ENCODE measurements at regions not wholly inside any gene's neighbourhood (a gene's known extent, or its start where the extent isn't known, plus 50 kb on each side); places are given as distances from the start of the nearest gene placed in this dataset.

DNA sequence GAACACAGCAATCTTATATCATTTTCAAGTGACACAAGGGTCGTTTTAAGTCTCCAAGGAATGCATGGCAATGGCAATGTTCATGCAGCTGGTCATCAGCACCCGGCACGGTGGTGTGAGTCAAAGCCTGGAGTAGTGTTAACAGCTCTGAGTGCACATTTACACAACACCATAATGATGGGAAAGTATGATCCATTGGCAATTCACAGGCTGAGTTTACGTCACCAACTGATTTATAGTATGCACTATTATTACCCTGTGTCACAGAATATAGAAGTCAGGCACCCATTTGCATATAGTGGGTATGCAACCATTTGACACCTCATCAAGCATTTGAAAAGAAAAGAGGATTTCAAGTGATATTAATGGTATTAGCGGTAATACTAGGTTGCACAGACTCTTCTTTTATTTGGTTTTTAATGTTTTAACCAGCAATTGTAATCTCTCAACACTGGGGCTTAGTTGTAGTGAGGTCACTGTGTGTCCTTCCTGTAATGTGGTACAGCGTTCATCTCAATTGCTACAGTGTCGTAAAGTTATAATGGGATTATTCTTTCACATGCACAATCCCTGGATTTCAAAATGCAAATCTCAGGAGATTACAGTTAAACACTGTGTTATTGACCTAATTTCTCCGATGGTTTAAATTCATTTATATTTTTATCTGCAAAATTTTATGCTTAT, 113.8 kb downstream of the C3orf38 start:
- no peak overlapping the region for H2AFZ ChIP-seq
- H3K4me1 Mint-ChIP-seq = no peaks in the 10 kb centered on the region
- no peak for TF ChIP-seq EZH2 (IDR thresholded peaks at IDR 0.05; ENCODE audit: low read depth, unreplicated experiment)
- H3F3A ChIP-seq (replicated peaks; ENCODE audit: low read depth) = no peaks in the 10 kb centered on the region
- H3K27me3 ChIP-seq (ENCODE audit: insufficient read depth) = no peaks in the 10 kb centered on the region
- H3K27ac Mint-ChIP-seq = no peak overlapping the region
- H4K20me1 ChIP-seq (replicated peaks; ENCODE audit: insufficient read depth) = no peaks in the 10 kb centered on the region
- no peaks in the 10 kb centered on the region for H3K9me2 ChIP-seq (ENCODE audit: insufficient read depth)
- no peak for ATAC-seq
- no peaks in the 10 kb centered on the region for H3K79me2 ChIP-seq (replicated peaks; ENCODE audit: insufficient read depth)
- no peak overlapping the region for H3K4me3 Mint-ChIP-seq
- no peak overlapping the region for H3K4me2 ChIP-seq
- no peak overlapping the region for H3K4me3 ChIP-seq
- H3K36me3 Mint-ChIP-seq (ENCODE audit: low read depth) = no peaks in the 10 kb centered on the region
- H3K36me3 ChIP-seq (ENCODE audit: insufficient read depth) = no peaks in the 10 kb centered on the region
- H3K27ac ChIP-seq (ENCODE audit: low read depth) = no peak overlapping the region
- no peaks in the 10 kb centered on the region for H3K27me3 Mint-ChIP-seq (ENCODE audit: insufficient read depth, low read depth, poor library complexity)
- H3K9me3 Mint-ChIP-seq = no peaks in the 10 kb centered on the region
- no peak for DNase-seq (ENCODE audit: low spot score)
- no peaks in the 10 kb centered on the region for H3K4me1 ChIP-seq (ENCODE audit: insufficient read depth)

DNA sequence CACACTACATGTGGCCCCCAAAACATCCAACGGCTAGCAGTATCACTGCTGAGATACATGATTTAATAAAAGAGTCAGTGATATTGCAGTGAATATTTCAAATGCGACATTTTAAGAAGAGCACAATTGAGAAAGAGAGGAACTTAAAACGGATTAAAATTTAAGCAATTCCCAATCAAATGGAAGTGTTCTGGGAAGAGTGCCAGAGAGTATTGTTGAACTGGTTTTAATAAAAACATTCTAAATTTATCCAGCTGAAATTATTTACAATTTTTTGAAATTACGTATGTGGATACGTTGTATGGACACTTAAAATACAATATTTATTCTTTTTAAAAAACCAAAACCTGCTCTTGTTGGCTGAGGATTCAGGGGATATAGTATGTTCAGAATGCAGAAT, 117.7 kb downstream of the C3orf38 start:
- H4K20me1 ChIP-seq (replicated peaks; ENCODE audit: insufficient read depth) = no peaks in the 10 kb centered on the region
- Mint-ChIP-seq H3K27me3 (ENCODE audit: insufficient read depth, low read depth, poor library complexity) (no peaks in the 10 kb centered on the region), H3K27ac (no peak overlapping the region), H3K36me3 (ENCODE audit: low read depth) (no peaks in the 10 kb centered on the region), H3K4me3 (no peak overlapping the region), H3K9me3 (no peaks in the 10 kb centered on the region), H3K4me1 (no peaks in the 10 kb centered on the region)
- no peak overlapping the region for H3K27ac ChIP-seq (ENCODE audit: low read depth)
- H3K36me3 ChIP-seq (ENCODE audit: insufficient read depth) = no peaks in the 10 kb centered on the region
- H3K79me2 ChIP-seq (replicated peaks; ENCODE audit: insufficient read depth) = no peaks in the 10 kb centered on the region
- no peaks in the 10 kb centered on the region for H3K27me3 ChIP-seq (ENCODE audit: insufficient read depth)
- H2AFZ ChIP-seq = 0 out of 2 replicates have a peak overlapping the region, but pooled peaks have one; percentile 23
- H3F3A ChIP-seq (replicated peaks; ENCODE audit: low read depth) = no peaks in the 10 kb centered on the region
- ATAC-seq (no peak), DNase-seq (ENCODE audit: low spot score) (no peak)
- no peak overlapping the region for H3K4me3 ChIP-seq
- no peaks in the 10 kb centered on the region for H3K4me1 ChIP-seq (ENCODE audit: insufficient read depth)
- no peaks in the 10 kb centered on the region for H3K9me2 ChIP-seq (ENCODE audit: insufficient read depth)
- H3K4me2 ChIP-seq = no peak overlapping the region
- no peak for TF ChIP-seq NANOG (IDR thresholded peaks at IDR 0.05; ENCODE audit: borderline replicate concordance)
- no peak for TF ChIP-seq ZNF114 (CRISPR knock-in tag; IDR thresholded peaks at IDR 0.05)
- TF ChIP-seq, protein P1, sequence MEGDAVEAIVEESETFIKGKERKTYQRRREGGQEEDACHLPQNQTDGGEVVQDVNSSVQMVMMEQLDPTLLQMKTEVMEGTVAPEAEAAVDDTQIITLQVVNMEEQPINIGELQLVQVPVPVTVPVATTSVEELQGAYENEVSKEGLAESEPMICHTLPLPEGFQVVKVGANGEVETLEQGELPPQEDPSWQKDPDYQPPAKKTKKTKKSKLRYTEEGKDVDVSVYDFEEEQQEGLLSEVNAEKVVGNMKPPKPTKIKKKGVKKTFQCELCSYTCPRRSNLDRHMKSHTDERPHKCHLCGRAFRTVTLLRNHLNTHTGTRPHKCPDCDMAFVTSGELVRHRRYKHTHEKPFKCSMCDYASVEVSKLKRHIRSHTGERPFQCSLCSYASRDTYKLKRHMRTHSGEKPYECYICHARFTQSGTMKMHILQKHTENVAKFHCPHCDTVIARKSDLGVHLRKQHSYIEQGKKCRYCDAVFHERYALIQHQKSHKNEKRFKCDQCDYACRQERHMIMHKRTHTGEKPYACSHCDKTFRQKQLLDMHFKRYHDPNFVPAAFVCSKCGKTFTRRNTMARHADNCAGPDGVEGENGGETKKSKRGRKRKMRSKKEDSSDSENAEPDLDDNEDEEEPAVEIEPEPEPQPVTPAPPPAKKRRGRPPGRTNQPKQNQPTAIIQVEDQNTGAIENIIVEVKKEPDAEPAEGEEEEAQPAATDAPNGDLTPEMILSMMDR (conservative IDR thresholded peaks at IDR 0.05; ENCODE audit: low read depth in 2 of 2) = no peak
- TF ChIP-seq CREB1 (CRISPR knock-in tag; IDR thresholded peaks at IDR 0.05; ENCODE audit: low read depth) = no peak
- no peak for TF ChIP-seq EZH2phosphoT487 (IDR thresholded peaks at IDR 0.05; ENCODE audit: unreplicated experiment)
- TF ChIP-seq ZNF331 (CRISPR knock-in tag; IDR thresholded peaks at IDR 0.05; ENCODE audit: low read depth) = no peak
- TF ChIP-seq, protein P2, sequence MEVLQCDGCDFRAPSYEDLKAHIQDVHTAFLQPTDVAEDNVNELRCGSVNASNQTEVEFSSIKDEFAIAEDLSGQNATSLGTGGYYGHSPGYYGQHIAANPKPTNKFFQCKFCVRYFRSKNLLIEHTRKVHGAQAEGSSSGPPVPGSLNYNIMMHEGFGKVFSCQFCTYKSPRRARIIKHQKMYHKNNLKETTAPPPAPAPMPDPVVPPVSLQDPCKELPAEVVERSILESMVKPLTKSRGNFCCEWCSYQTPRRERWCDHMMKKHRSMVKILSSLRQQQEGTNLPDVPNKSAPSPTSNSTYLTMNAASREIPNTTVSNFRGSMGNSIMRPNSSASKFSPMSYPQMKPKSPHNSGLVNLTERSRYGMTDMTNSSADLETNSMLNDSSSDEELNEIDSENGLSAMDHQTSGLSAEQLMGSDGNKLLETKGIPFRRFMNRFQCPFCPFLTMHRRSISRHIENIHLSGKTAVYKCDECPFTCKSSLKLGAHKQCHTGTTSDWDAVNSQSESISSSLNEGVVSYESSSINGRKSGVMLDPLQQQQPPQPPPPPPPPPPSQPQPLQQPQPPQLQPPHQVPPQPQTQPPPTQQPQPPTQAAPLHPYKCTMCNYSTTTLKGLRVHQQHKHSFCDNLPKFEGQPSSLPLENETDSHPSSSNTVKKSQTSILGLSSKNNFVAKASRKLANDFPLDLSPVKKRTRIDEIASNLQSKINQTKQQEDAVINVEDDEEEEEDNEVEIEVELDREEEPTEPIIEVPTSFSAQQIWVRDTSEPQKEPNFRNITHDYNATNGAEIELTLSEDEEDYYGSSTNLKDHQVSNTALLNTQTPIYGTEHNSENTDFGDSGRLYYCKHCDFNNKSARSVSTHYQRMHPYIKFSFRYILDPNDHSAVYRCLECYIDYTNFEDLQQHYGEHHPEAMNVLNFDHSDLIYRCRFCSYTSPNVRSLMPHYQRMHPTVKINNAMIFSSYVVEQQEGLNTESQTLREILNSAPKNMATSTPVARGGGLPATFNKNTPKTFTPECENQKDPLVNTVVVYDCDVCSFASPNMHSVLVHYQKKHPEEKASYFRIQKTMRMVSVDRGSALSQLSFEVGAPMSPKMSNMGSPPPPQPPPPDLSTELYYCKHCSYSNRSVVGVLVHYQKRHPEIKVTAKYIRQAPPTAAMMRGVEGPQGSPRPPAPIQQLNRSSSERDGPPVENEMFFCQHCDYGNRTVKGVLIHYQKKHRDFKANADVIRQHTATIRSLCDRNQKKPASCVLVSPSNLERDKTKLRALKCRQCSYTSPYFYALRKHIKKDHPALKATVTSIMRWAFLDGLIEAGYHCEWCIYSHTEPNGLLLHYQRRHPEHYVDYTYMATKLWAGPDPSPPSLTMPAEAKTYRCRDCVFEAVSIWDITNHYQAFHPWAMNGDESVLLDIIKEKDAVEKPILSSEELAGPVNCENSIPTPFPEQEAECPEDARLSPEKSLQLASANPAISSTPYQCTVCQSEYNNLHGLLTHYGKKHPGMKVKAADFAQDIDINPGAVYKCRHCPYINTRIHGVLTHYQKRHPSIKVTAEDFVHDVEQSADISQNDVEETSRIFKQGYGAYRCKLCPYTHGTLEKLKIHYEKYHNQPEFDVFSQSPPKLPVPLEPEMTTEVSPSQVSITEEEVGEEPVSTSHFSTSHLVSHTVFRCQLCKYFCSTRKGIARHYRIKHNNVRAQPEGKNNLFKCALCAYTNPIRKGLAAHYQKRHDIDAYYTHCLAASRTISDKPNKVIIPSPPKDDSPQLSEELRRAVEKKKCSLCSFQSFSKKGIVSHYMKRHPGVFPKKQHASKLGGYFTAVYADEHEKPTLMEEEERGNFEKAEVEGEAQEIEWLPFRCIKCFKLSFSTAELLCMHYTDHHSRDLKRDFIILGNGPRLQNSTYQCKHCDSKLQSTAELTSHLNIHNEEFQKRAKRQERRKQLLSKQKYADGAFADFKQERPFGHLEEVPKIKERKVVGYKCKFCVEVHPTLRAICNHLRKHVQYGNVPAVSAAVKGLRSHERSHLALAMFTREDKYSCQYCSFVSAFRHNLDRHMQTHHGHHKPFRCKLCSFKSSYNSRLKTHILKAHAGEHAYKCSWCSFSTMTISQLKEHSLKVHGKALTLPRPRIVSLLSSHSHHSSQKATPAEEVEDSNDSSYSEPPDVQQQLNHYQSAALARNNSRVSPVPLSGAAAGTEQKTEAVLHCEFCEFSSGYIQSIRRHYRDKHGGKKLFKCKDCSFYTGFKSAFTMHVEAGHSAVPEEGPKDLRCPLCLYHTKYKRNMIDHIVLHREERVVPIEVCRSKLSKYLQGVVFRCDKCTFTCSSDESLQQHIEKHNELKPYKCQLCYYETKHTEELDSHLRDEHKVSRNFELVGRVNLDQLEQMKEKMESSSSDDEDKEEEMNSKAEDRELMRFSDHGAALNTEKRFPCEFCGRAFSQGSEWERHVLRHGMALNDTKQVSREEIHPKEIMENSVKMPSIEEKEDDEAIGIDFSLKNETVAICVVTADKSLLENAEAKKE (CRISPR knock-in tag; IDR thresholded peaks at IDR 0.05) = no peak
- TF ChIP-seq JUNB (IDR thresholded peaks at IDR 0.05; ENCODE audit: unreplicated experiment) = no peak
- no peak for TF ChIP-seq POLR2AphosphoS5 (IDR thresholded peaks at IDR 0.05; ENCODE audit: low read depth)
- TF ChIP-seq, protein P3, sequence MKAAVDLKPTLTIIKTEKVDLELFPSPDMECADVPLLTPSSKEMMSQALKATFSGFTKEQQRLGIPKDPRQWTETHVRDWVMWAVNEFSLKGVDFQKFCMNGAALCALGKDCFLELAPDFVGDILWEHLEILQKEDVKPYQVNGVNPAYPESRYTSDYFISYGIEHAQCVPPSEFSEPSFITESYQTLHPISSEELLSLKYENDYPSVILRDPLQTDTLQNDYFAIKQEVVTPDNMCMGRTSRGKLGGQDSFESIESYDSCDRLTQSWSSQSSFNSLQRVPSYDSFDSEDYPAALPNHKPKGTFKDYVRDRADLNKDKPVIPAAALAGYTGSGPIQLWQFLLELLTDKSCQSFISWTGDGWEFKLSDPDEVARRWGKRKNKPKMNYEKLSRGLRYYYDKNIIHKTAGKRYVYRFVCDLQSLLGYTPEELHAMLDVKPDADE (IDR thresholded peaks at IDR 0.05) = no peak

Data from GM23338 (cell line).